ENCODE measurements at regions not wholly inside any gene's neighbourhood (a gene's known extent, or its start where the extent isn't known, plus 50 kb on each side); places are given as distances from the start of the nearest gene placed in this dataset.

DNA sequence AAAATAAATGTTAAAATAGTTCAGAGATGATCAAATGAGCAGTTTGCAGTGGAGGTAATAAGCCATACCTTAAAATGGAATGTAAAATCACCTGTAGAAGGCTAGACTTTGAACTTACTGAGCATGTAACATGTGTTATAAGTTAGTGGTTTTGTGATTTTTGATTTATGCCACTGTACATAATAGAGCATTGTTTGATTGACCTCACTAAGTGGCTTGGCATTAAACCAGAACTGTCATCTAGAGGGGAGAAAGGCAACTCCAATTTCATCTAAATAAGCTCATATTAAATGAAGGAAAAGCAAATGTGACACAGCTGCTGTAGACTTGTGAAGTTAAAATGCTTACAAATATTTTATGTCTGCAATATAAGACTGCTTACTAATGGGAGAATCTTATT is 387.9 kb downstream of the ZIC1 start:
- H3K4ac ChIP-seq (ENCODE audit: low read depth, low read length): no peak overlapping the region
- no peak overlapping the region for H2BK15ac ChIP-seq (ENCODE audit: low read depth, low read length)
- dilution Hi-C loops (cut with HindIII; ENCODE audit: low sequenced_read_pairs, unreplicated experiment): no loop called here
- no peak overlapping the region for H3K4me2 ChIP-seq (ENCODE audit: low read depth, low read length)
- no peak overlapping the region for H3K9ac ChIP-seq (ENCODE audit: low read depth, low read length)
- no peak overlapping the region for H3K18ac ChIP-seq (ENCODE audit: low read depth, low read length)
- no peak overlapping the region for H2BK5ac ChIP-seq (ENCODE audit: low read depth, low read length, poor library complexity, severe bottlenecking)
- no peak overlapping the region for H2BK20ac ChIP-seq (ENCODE audit: low read depth, low read length)
- H3K4me1 ChIP-seq (ENCODE audit: control insufficient read depth, insufficient read depth, low read length): no peaks in the 10 kb centered on the region
- CTCF ChIA-PET: no interaction called here
- H3K27ac ChIP-seq (ENCODE audit: insufficient read depth, low read length): no peak overlapping the region
- no peaks in the 10 kb centered on the region for H3K27me3 ChIP-seq (ENCODE audit: control insufficient read depth, insufficient read depth, low read length)
- no peak overlapping the region for H3K23ac ChIP-seq (ENCODE audit: low read depth, low read length)
- H3K56ac ChIP-seq (ENCODE audit: extremely low read depth, insufficient read depth, low read length): no peak overlapping the region
- no peak overlapping the region for H3K4me3 ChIP-seq (ENCODE audit: insufficient read depth, low read depth, low read length)
- POLR2A ChIA-PET (ENCODE audit: unreplicated experiment): no interaction called here
- no peak for TF ChIP-seq RCOR1 (IDR thresholded peaks at IDR 0.05; ENCODE audit: insufficient replicate concordance, low read length)
- no peak for TF ChIP-seq USF2 (IDR thresholded peaks at IDR 0.05; ENCODE audit: low read depth, low read length)
- TF ChIP-seq FOS (IDR thresholded peaks at IDR 0.05; ENCODE audit: low read depth, low read length): no peak
- no peak for TF ChIP-seq CHD1 (IDR thresholded peaks at IDR 0.05; ENCODE audit: low read depth, low read length)
- no peak for TF ChIP-seq RAD21 (IDR thresholded peaks at IDR 0.05; ENCODE audit: low read length)
- TF ChIP-seq MAFK (IDR thresholded peaks at IDR 0.05; ENCODE audit: low read depth, low read length): no peak
- TF ChIP-seq, protein P1, sequence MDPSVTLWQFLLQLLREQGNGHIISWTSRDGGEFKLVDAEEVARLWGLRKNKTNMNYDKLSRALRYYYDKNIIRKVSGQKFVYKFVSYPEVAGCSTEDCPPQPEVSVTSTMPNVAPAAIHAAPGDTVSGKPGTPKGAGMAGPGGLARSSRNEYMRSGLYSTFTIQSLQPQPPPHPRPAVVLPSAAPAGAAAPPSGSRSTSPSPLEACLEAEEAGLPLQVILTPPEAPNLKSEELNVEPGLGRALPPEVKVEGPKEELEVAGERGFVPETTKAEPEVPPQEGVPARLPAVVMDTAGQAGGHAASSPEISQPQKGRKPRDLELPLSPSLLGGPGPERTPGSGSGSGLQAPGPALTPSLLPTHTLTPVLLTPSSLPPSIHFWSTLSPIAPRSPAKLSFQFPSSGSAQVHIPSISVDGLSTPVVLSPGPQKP (IDR thresholded peaks at IDR 0.05; ENCODE audit: borderline replicate concordance, low read depth, low read length): no peak
- TF ChIP-seq BHLHE40 (IDR thresholded peaks at IDR 0.05; ENCODE audit: low read depth, low read length): no peak
- no peak for TF ChIP-seq NFE2L2 (IDR thresholded peaks at IDR 0.05; ENCODE audit: low read depth, low read length)
- no peak for TF ChIP-seq MXI1 (IDR thresholded peaks at IDR 0.05; ENCODE audit: borderline replicate concordance, low read depth, low read length)
- TF ChIP-seq SMC3 (IDR thresholded peaks at IDR 0.05; ENCODE audit: low read depth, low read length): no peak
- TF ChIP-seq, protein P2, sequence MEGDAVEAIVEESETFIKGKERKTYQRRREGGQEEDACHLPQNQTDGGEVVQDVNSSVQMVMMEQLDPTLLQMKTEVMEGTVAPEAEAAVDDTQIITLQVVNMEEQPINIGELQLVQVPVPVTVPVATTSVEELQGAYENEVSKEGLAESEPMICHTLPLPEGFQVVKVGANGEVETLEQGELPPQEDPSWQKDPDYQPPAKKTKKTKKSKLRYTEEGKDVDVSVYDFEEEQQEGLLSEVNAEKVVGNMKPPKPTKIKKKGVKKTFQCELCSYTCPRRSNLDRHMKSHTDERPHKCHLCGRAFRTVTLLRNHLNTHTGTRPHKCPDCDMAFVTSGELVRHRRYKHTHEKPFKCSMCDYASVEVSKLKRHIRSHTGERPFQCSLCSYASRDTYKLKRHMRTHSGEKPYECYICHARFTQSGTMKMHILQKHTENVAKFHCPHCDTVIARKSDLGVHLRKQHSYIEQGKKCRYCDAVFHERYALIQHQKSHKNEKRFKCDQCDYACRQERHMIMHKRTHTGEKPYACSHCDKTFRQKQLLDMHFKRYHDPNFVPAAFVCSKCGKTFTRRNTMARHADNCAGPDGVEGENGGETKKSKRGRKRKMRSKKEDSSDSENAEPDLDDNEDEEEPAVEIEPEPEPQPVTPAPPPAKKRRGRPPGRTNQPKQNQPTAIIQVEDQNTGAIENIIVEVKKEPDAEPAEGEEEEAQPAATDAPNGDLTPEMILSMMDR (conservative IDR thresholded peaks at IDR 0.05; ENCODE audit: low read depth, low read length): no peak
- TF ChIP-seq RFX5 (IDR thresholded peaks at IDR 0.05; ENCODE audit: low read depth, low read length): no peak
- no peaks in the 10 kb centered on the region for H3K36me3 ChIP-seq (ENCODE audit: control insufficient read depth, insufficient read depth, low read length)
- ATAC-seq (ENCODE audit: low read depth) (no peak), DNase-seq (no peak)
- no peaks in the 10 kb centered on the region for H3K9me1 ChIP-seq (ENCODE audit: insufficient read depth, low read length)
- no peak overlapping the region for H4K8ac ChIP-seq (ENCODE audit: low read depth in 2 of 2, low read length in 2 of 2)
- H2AFZ ChIP-seq (replicated peaks; ENCODE audit: low read length, poor library complexity): no peak overlapping the region
- no peak overlapping the region for H2BK120ac ChIP-seq (ENCODE audit: low read depth, low read length)
- H3K14ac ChIP-seq (replicated peaks; ENCODE audit: low read depth, low read length): no peak overlapping the region
- H4K5ac ChIP-seq (ENCODE audit: low read depth, low read length): no peak overlapping the region
- no peak overlapping the region for H4K91ac ChIP-seq (ENCODE audit: insufficient read depth, low read depth, low read length)
- BruUV-seq (replicated peaks): no TSS peak
- no peaks in the 10 kb centered on the region for H4K20me1 ChIP-seq (ENCODE audit: insufficient read depth, low read length)
- no peaks in the 10 kb centered on the region for H3K79me1 ChIP-seq (ENCODE audit: low read depth in 1 of 2, low read length in 2 of 2)
- intact Hi-C loops (cut with micrococcal nuclease): no loop called here
- in situ Hi-C loops (cut with MboI; ENCODE audit: low sequenced_read_pairs): no loop called here
- H3K9me3 ChIP-seq (ENCODE audit: control insufficient read depth, insufficient read depth, low read length): no peaks in the 10 kb centered on the region
- no peak overlapping the region for H2AK5ac ChIP-seq (ENCODE audit: low read depth, low read length)
- H2AK9ac ChIP-seq (replicated peaks; ENCODE audit: low read depth, low read length, poor library complexity): no peak overlapping the region

Data from IMR-90 (cell line).